Neural cell (in vitro differentiated cells): ENCODE measurements at regions not wholly inside any gene's neighbourhood (a gene's known extent, or its start where the extent isn't known, plus 50 kb on each side); places are given as distances from the start of the nearest gene placed in this dataset.

Experiments
- EZH2 ChIP-seq: fragments of 200-600, 300-800 bp; shearing (Covaris generic), sonication (generic); IDR thresholded peaks from 2 replicates; pipeline ENCODE4 v1.6.1; 2014; ENCODE audit warnings: antibody characterized with exemption, low read length, borderline replicate concordance, mild to moderate bottlenecking; ENCODE audit not compliant: insufficient read depth, poor library complexity, severe bottlenecking
- MXI1 ChIP-seq: fragments of 450-650 bp; conservative IDR thresholded peaks from 2 replicates; pipeline ENCODE4 v1.6.1; 2014; ENCODE audit warnings: antibody characterized with exemption, mild to moderate bottlenecking; ENCODE audit not compliant: poor library complexity, severe bottlenecking
- POLR2AphosphoS5 ChIP-seq: IDR thresholded peaks from 2 replicates; pipeline ENCODE4 v1.6.1; 2012
- REST ChIP-seq: IDR thresholded peaks from 2 replicates; pipeline ENCODE4 v1.6.1; 2012; ENCODE audit warnings: borderline replicate concordance

GRCh38 chr18:56390626-56391025 is 247.8 kb downstream of the TXNL1 start:
- TF ChIP-seq REST (no peak), EZH2 (no peak), POLR2AphosphoS5 (no peak), MXI1 (no peak)
